ENCODE measurements at regions not wholly inside any gene's neighbourhood (a gene's known extent, or its start where the extent isn't known, plus 50 kb on each side); places are given as distances from the start of the nearest gene placed in this dataset.

DNA sequence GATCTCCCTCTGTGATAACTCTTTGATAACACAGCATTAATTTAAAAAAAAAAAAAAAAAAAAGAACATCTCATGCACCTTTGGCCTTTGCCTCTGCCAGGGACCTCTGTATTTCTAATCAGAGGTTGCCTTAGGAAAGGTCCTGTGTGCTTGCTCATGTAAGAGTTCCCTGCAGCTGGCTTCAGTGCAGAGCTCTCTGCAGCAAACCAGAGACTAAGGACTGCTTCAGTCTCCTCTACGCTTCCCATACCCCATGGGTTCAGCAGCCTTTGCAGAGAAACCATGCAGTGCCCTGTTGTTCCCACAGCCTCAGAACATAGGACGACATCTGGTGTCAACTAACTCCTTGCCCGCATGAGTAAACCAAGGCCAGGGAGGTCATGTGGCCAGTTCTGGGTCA is 236.6 kb upstream of the KLHL29 start:
- Histone ChIP-seq H3K4me1 (ENCODE audit: control insufficient read depth, insufficient read depth, low read length) (no peaks in the 10 kb centered on the region; the same call in none of the 2 replicates), H3K27ac (ENCODE audit: low read length) (no peak overlapping the region), H3K9me3 (ENCODE audit: control insufficient read depth, insufficient read depth, low read length) (no peaks in the 10 kb centered on the region; the same call in 1 of the 2 replicates), H3K4me3 (ENCODE audit: low read length) (no peak overlapping the region), H3K27me3 (ENCODE audit: control insufficient read depth, insufficient read depth, low read length) (no peaks in the 10 kb centered on the region), H3K36me3 (ENCODE audit: control insufficient read depth, insufficient read depth, low read length) (no peaks in the 10 kb centered on the region)
- WGBS (ENCODE audit: insufficient coverage, insufficient read length), result no CpG with 5 or more reads among the region's 3 CpGs
- DNase-seq (ENCODE audit: low read depth, low spot score), result no peak

DNA sequence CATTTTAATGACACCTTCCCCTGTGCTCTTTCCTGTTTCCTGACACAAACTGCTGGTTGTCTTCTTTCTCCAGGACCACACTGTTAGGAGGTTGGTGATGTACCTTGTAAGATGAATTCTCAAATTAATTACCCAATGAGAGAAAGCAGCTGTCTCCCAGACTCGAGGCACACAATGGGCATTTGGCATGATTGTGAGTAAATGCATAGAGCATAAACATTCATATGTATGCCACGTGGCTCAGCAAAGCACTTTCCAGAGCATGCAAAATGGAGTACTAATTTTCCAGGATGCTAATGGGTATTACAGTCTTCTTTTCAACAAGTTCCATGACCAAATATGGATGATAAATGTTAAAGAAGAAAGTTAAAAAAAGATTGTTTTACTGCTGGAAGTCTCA is 235.2 kb upstream of the KLHL29 start:
- H3K36me3 ChIP-seq (ENCODE audit: control insufficient read depth, insufficient read depth, low read length), result no peaks in the 10 kb centered on the region
- no peaks in the 10 kb centered on the region; the same call in none of the 2 replicates for H3K4me1 ChIP-seq (ENCODE audit: control insufficient read depth, insufficient read depth, low read length)
- no peaks in the 10 kb centered on the region for H3K27me3 ChIP-seq (ENCODE audit: control insufficient read depth, insufficient read depth, low read length)
- H3K27ac ChIP-seq (ENCODE audit: low read length), result no peak overlapping the region
- WGBS (ENCODE audit: insufficient coverage, insufficient read length), result no CpG with 5 or more reads among the region's 2 CpGs
- no peak overlapping the region for H3K4me3 ChIP-seq (ENCODE audit: low read length)
- DNase-seq (ENCODE audit: low read depth, low spot score), result no peak
- no peaks in the 10 kb centered on the region; the same call in 1 of the 2 replicates for H3K9me3 ChIP-seq (ENCODE audit: control insufficient read depth, insufficient read depth, low read length)

DNA sequence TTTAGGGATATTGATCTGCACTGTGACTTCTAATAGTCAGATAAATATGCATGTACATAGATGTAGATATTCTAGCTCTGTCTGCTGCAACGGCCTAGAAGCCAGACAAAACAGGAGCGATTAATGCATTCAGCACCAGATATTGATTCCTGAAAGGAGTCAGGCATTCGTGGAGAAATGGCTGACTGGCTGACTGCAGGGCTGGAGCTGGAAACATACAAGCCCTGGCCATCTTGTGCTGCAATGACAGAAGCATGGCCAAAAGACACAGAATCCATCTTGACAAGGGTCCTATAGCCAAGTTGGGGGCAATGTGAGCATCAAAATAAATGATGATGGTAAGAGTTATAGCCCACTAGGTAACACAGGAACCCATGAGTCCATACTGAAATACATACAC is 231.5 kb upstream of the KLHL29 start:
- no peak for DNase-seq (ENCODE audit: low read depth, low spot score)
- WGBS (ENCODE audit: insufficient coverage, insufficient read length), result no CpG with 5 or more reads among the region's 3 CpGs
- no peak overlapping the region for H3K4me3 ChIP-seq (ENCODE audit: low read length)
- no peaks in the 10 kb centered on the region for H3K27me3 ChIP-seq (ENCODE audit: control insufficient read depth, insufficient read depth, low read length)
- H3K36me3 ChIP-seq (ENCODE audit: control insufficient read depth, insufficient read depth, low read length), result no peaks in the 10 kb centered on the region
- H3K9me3 ChIP-seq (ENCODE audit: control insufficient read depth, insufficient read depth, low read length), result no peaks in the 10 kb centered on the region; the same call in 1 of the 2 replicates
- no peak overlapping the region for H3K27ac ChIP-seq (ENCODE audit: low read length)
- no peaks in the 10 kb centered on the region; the same call in 1 of the 2 replicates for H3K4me1 ChIP-seq (ENCODE audit: control insufficient read depth, insufficient read depth, low read length)

DNA sequence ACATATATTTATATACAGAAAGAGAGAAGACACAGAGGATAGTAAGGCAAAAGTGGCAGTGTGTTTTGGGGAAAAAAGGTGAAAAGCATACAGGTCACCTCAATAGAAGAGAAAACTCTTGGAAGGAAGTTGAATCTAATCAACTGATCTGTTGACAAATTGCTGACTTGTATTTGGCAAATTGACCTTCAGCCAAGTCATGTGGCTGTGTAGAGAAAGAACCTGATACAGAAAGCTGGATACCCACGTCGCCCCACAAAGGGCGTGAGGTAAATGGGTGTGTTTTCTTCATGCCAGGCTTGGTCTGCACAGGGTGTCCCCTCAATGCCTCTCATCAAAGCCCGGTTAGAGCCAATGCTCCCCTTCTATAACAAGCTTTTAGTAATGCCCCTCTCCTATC is 230.0 kb upstream of the KLHL29 start:
- no CpG with 5 or more reads among the region's 4 CpGs for WGBS (ENCODE audit: insufficient coverage, insufficient read length)
- no peak for DNase-seq (ENCODE audit: low read depth, low spot score)
- Histone ChIP-seq H3K27me3 (ENCODE audit: control insufficient read depth, insufficient read depth, low read length) (no peaks in the 10 kb centered on the region), H3K4me3 (ENCODE audit: low read length) (no peak overlapping the region), H3K9me3 (ENCODE audit: control insufficient read depth, insufficient read depth, low read length) (no peaks in the 10 kb centered on the region; the same call in 1 of the 2 replicates), H3K36me3 (ENCODE audit: control insufficient read depth, insufficient read depth, low read length) (no peaks in the 10 kb centered on the region), H3K27ac (ENCODE audit: low read length) (no peak overlapping the region), H3K4me1 (ENCODE audit: control insufficient read depth, insufficient read depth, low read length) (no peaks in the 10 kb centered on the region)

DNA sequence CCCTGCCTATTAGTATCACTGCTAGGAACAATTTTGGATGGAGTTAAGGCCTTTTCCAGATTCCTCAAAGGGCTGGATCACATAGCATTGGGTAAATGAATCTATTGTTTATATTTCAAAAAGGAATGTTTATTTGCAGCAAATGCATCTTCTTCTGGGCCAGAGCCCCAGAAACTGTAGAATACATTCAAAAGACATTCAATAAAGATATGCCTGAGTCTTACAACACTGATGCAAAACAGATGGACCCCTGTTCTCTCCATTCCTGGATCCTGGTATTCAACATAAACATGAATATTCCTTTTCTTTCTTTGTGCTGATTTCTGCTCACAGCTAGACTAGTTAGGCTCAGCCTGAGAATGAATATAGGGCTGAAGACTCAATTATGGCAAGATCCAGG is 227.2 kb upstream of the KLHL29 start:
- no peak for DNase-seq (ENCODE audit: low read depth, low spot score)
- H3K36me3 ChIP-seq (ENCODE audit: control insufficient read depth, insufficient read depth, low read length), result no peaks in the 10 kb centered on the region
- H3K4me3 ChIP-seq (ENCODE audit: low read length), result no peak overlapping the region
- H3K9me3 ChIP-seq (ENCODE audit: control insufficient read depth, insufficient read depth, low read length), result no peaks in the 10 kb centered on the region; the same call in 1 of the 2 replicates
- no peak overlapping the region for H3K27ac ChIP-seq (ENCODE audit: low read length)
- H3K27me3 ChIP-seq (ENCODE audit: control insufficient read depth, insufficient read depth, low read length), result no peaks in the 10 kb centered on the region
- no peaks in the 10 kb centered on the region for H3K4me1 ChIP-seq (ENCODE audit: control insufficient read depth, insufficient read depth, low read length)

DNA sequence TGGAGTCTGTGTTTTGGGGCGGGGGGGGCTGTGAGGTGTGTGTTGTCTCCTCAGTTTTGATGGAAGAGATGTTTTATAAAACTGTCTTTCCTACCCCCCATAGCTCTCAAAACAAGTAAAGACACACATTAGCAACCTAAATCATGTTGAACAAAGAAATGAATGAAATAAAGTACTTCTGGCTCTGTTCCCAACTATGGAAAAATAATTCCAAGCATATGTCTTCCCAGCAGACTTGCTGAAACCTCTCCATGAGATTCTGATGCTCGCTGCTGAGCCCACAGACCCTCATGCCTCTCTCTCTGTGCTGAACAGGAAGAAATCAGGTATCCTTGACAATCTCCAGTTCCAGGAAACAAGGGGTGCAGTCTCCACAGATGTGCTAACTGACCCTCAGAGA is 226.7 kb upstream of the KLHL29 start:
- Histone ChIP-seq H3K4me3 (ENCODE audit: low read length) (no peak overlapping the region), H3K9me3 (ENCODE audit: control insufficient read depth, insufficient read depth, low read length) (no peaks in the 10 kb centered on the region), H3K36me3 (ENCODE audit: control insufficient read depth, insufficient read depth, low read length) (no peaks in the 10 kb centered on the region), H3K27ac (ENCODE audit: low read length) (no peak overlapping the region), H3K27me3 (ENCODE audit: control insufficient read depth, insufficient read depth, low read length) (no peaks in the 10 kb centered on the region), H3K4me1 (ENCODE audit: control insufficient read depth, insufficient read depth, low read length) (no peaks in the 10 kb centered on the region)
- WGBS (ENCODE audit: insufficient coverage, insufficient read length), result no CpG with 5 or more reads among the region's 2 CpGs
- DNase-seq (ENCODE audit: low read depth, low spot score), result no peak

DNA sequence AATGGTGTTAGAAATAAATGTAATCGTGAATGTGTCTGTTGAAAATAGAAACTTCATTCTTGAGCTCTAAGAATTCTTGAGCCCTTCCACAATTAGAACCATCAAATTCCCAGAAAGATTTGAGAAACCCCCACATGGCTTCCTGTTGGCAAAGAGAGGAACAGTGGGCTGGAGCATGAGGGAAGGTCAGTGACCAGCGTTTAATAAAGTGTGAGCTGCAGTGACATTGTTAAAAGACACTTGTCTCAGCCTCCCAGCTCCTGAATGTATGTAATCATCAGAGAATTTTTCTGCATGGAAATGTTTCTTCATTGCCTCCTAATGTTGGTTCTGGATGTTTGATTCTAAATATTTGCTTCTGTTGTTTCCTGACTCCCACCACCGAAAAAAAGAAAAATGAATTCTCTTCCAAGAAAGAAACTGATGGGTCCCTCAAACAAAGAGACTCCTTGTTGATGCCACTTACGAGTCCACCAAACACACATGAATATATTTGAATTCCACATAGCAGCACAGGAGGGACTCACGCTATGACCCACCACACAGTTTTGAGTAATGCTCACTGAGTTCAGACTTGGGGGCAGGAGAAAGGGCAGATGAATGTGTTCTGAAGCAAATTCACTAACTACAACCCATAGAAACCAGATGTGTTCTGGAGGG is 225.1 kb upstream of the KLHL29 start:
- no peaks in the 10 kb centered on the region for H3K36me3 ChIP-seq (ENCODE audit: control insufficient read depth, insufficient read depth, low read length)
- no peak overlapping the region for H3K4me3 ChIP-seq (ENCODE audit: low read length)
- no peak for DNase-seq (ENCODE audit: low read depth, low spot score)
- no peak overlapping the region for H3K27ac ChIP-seq (ENCODE audit: low read length)
- no CpG with 5 or more reads among the region's 5 CpGs for WGBS (ENCODE audit: insufficient coverage, insufficient read length)
- H3K27me3 ChIP-seq (ENCODE audit: control insufficient read depth, insufficient read depth, low read length), result no peaks in the 10 kb centered on the region
- no peaks in the 10 kb centered on the region for H3K9me3 ChIP-seq (ENCODE audit: control insufficient read depth, insufficient read depth, low read length)
- no peaks in the 10 kb centered on the region for H3K4me1 ChIP-seq (ENCODE audit: control insufficient read depth, insufficient read depth, low read length)

DNA sequence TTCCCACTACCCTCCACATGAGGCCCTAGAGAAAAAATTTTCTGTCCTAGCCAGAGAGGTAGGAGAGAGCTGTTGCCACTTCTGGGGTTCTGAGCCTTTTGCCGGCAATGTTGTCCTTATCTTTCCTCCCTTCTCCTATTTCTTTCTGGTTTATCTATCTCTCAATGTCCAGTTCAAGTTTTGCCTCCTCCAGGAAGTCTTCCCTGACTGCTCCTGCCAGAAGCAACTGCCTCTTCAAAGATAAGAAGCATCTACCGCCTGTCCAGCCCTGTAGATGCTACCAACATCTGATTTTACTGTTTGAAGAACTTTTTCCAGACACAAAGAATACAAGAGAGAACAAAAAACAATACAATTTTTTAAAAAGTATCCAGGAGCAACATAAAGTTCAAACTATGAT is 220.8 kb upstream of the KLHL29 start:
- Histone ChIP-seq H3K4me3 (ENCODE audit: low read length) (no peak overlapping the region), H3K36me3 (ENCODE audit: control insufficient read depth, insufficient read depth, low read length) (no peaks in the 10 kb centered on the region), H3K4me1 (ENCODE audit: control insufficient read depth, insufficient read depth, low read length) (no peaks in the 10 kb centered on the region), H3K27ac (ENCODE audit: low read length) (no peak overlapping the region), H3K27me3 (ENCODE audit: control insufficient read depth, insufficient read depth, low read length) (no peaks in the 10 kb centered on the region), H3K9me3 (ENCODE audit: control insufficient read depth, insufficient read depth, low read length) (no peaks in the 10 kb centered on the region)
- DNase-seq (ENCODE audit: low read depth, low spot score), result no peak
- no CpG with 5 or more reads among the region's 2 CpGs for WGBS (ENCODE audit: insufficient coverage, insufficient read length)

GRCh38 chr2:23169896-23170295 is 215.1 kb upstream of the KLHL29 start:
- Histone ChIP-seq H3K4me1 (ENCODE audit: control insufficient read depth, insufficient read depth, low read length) (no peaks in the 10 kb centered on the region), H3K36me3 (ENCODE audit: control insufficient read depth, insufficient read depth, low read length) (no peaks in the 10 kb centered on the region), H3K27me3 (ENCODE audit: control insufficient read depth, insufficient read depth, low read length) (no peaks in the 10 kb centered on the region), H3K27ac (ENCODE audit: low read length) (no peak overlapping the region), H3K9me3 (ENCODE audit: control insufficient read depth, insufficient read depth, low read length) (no peaks in the 10 kb centered on the region), H3K4me3 (ENCODE audit: low read length) (no peak overlapping the region)
- no CpG with 5 or more reads among the region's 1 CpG for WGBS (ENCODE audit: insufficient coverage, insufficient read length)
- no peak for DNase-seq (ENCODE audit: low read depth, low spot score)

DNA sequence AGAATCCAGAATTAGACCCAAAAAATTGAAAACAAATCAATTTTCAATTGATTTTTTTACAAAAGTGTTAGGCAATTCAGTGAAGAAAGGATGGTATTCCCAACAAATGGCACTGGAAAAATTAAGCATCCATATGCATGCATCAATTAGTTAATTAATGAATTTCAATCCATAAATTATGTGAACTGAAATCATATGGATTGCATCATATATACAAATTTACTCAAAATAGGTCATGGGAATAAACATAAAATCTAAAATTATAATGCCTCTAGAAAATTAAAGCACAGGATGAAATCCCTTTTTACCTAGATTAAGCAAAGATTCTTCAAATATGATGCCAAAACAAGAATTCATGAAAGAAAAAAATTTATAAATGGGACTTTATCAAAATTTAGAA is 213.9 kb upstream of the KLHL29 start:
- H3K4me1 ChIP-seq (ENCODE audit: control insufficient read depth, insufficient read depth, low read length), result no peaks in the 10 kb centered on the region
- H3K27me3 ChIP-seq (ENCODE audit: control insufficient read depth, insufficient read depth, low read length), result no peaks in the 10 kb centered on the region
- no peak overlapping the region for H3K4me3 ChIP-seq (ENCODE audit: low read length)
- H3K36me3 ChIP-seq (ENCODE audit: control insufficient read depth, insufficient read depth, low read length), result no peaks in the 10 kb centered on the region
- no peak for DNase-seq (ENCODE audit: low read depth, low spot score)
- no peaks in the 10 kb centered on the region for H3K9me3 ChIP-seq (ENCODE audit: control insufficient read depth, insufficient read depth, low read length)
- H3K27ac ChIP-seq (ENCODE audit: low read length), result no peak overlapping the region

DNA sequence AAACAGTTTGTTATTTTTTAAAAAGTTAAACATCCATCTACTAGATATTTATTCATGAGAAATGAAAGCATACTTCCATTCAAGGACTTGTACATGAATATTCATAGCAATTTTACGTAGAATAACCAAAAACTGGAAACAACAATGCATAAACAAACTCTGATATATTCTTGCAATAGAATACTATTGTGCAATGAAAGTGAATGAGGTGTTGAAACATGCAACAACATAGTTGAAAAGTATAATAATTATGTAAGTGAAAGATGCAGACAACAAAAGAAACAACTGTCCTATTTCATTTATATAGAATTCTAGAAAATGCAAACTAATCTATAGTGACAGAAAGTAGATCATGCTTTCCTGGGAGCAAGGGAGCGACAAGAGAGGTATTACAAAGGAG is 206.6 kb upstream of the KLHL29 start:
- DNase-seq (ENCODE audit: low read depth, low spot score), result no peak
- Histone ChIP-seq H3K27ac (ENCODE audit: low read length) (no peak overlapping the region), H3K4me3 (ENCODE audit: low read length) (no peak overlapping the region), H3K36me3 (ENCODE audit: control insufficient read depth, insufficient read depth, low read length) (no peaks in the 10 kb centered on the region), H3K4me1 (ENCODE audit: control insufficient read depth, insufficient read depth, low read length) (no peaks in the 10 kb centered on the region), H3K9me3 (ENCODE audit: control insufficient read depth, insufficient read depth, low read length) (no peaks in the 10 kb centered on the region; the same call in 1 of the 2 replicates), H3K27me3 (ENCODE audit: control insufficient read depth, insufficient read depth, low read length) (no peaks in the 10 kb centered on the region)
- no CpG with 5 or more reads among the region's 2 CpGs for WGBS (ENCODE audit: insufficient coverage, insufficient read length)

All from iPS DF 6.9 (cell line).